ENCODE measurements at regions not wholly inside any gene's neighbourhood (a gene's known extent, or its start where the extent isn't known, plus 50 kb on each side); places are given as distances from the start of the nearest gene placed in this dataset.
A peak's percentile ranks its signal among the peaks of the same experiment; 100 is the strongest.

GRCh38 chr12:66859751-66860440 lies 181.0 kb upstream of the GRIP1 start:
- no peak for DNase-seq

- peak; percentile 22 for DNase-seq
Measured at GRCh38 chr12:66860752-66861750, 182.2 kb upstream of the GRIP1 start.

GRCh38 chr12:66862356-66862985 lies 183.6 kb upstream of the GRIP1 start:
- no peak for DNase-seq

DNA sequence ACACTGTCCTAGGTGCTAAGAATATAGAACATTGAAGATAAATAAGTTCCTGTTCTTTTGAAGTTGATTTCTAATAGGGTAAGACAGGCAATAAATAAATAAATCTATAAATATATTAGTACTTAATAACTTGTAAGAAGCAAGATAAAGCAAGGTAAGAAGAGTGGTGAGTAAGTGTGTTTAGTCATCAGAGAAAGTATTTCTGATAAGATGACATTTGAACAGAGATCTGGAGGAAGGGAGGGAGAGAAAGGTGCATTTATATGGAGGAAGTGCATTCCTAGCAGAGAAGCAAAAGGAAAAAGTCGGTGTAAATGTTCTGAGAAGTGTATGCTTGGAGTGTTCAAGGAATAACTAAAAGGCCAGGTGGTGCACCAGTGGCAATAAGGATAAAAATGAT lies 184.4 kb upstream of the GRIP1 start:
- DNase-seq, result no peak

DNA sequence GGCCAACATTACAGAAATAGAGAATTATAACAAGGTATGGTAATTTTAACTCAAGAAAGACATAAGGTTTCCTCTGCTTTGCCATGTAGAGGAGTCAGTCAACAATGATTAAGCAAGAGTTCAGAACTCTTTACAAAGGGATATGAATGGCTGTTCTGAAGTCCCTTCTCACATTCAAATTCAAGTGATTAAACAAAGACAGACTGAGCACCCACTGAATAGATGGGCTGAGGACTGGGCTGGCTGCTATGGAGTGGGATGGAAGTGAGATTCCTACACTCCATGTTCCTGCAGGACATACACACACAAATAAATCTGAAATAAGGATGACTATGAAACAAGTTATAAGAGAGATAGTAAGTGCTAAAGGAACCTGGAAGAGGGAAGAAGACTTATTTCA lies 199.0 kb upstream of the GRIP1 start:
- no peak for DNase-seq

- DNase-seq, result peak; percentile 62
Measured at GRCh38 chr12:66879409-66879808, 200.5 kb upstream of the GRIP1 start.

- no peak for DNase-seq
Measured at GRCh38 chr12:66881386-66881785, 202.5 kb upstream of the GRIP1 start.

GRCh38 chr12:66884091-66884490 lies 205.2 kb upstream of the GRIP1 start:
- DNase-seq, result no peak

- no peak for DNase-seq
Measured at GRCh38 chr12:66885115-66885875, 206.4 kb upstream of the GRIP1 start.

GRCh38 chr12:66896797-66897196 lies 217.9 kb upstream of the GRIP1 start:
- no peak for DNase-seq

GRCh38 chr12:66898700-66899469 lies 220.0 kb upstream of the GRIP1 start:
- peak; percentile 68 for DNase-seq

GRCh38 chr12:66899588-66899987 lies 220.7 kb upstream of the GRIP1 start:
- DNase-seq, result no peak

DNA sequence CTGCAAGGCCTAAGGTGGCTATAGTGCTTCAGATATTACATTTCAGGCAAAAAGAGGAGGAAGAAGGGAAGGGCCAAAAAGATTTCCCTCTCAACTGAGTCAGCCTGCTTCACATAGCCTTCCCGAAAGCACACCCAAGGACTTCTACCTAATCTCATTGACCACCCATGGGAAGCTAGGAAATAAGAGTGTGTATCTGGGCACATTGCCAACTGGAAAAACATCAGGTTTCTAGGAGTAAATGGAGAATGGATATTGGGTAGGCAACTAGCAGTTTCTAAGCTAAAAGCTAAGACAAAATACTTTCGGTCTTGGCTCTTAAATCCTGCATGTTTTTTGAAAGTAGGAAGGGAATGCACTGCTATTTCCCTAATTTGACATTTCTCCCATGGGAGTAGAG lies 221.7 kb upstream of the GRIP1 start:
- DNase-seq, result peak; percentile 68

GRCh38 chr12:66901138-66901932 lies 222.5 kb upstream of the GRIP1 start:
- no peak for DNase-seq

DNA sequence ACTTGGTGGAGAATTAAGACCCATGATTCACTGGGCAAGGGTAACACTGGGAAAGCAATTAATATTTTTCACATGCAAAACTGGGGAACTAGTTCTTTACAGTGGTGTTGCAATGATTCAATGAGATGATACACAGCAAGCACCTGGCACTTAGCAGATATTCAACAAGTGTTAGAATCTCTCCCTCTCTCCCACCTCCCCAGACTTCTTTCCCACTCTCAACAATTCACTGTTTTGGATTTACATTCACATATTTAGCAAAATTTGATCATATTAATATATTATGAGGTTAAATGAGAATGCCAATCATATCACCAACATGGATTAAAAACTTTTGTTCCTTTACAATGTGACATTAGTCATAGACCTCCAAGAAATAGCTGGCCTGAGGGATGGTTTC lies 223.1 kb upstream of the GRIP1 start:
- DNase-seq, result no peak

DNA sequence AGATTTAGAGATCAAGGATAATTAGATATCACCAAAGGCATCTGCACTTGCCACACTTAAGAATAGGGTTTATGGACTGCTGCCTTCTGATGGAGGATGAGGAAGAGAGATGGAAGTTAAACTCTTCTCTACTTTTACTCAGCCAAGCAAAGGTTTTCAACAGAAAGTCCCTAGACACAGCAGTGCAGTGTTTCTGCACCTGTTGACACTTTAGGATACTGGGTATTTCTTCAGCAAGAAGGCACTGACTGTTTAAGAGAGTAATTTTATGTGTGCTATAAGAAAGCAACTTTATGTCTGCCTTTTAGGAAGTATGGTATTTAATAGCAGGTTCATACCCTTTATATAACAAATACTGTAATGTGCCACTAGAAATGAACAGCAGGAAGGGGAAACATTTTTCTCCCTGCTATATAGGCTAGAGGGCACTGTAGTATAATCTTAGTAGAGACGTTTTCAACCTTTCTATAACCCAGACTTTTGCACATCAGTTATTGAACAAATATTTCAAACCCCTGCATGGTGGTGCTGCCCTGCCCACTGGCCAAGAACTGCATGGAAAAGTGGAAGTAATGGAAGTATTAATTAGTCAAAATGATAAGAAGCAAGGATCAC lies 225.0 kb upstream of the GRIP1 start:
- DNase-seq, result no peak

DNA sequence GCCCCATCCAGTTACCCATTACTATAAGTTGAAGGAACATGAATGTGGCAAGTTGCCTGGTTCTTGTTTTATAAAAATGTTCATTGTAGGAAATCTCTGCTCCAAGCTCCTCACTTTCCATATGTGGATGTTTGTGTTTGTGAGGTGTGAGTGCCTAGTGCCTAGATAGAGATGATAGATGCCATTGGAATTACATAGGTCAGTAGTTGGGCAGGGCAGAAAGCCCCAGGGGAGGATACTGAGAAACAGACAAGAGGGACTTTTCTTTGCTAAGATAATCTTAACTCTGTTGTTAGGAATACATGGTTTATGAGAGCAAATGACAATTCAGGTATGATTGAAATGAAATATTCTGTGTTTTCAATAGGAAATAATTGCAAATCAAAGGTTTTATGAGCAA lies 226.3 kb upstream of the GRIP1 start:
- DNase-seq, result no peak

GRCh38 chr12:66910366-66910974 lies 231.6 kb upstream of the GRIP1 start:
- no peak for DNase-seq

DNA sequence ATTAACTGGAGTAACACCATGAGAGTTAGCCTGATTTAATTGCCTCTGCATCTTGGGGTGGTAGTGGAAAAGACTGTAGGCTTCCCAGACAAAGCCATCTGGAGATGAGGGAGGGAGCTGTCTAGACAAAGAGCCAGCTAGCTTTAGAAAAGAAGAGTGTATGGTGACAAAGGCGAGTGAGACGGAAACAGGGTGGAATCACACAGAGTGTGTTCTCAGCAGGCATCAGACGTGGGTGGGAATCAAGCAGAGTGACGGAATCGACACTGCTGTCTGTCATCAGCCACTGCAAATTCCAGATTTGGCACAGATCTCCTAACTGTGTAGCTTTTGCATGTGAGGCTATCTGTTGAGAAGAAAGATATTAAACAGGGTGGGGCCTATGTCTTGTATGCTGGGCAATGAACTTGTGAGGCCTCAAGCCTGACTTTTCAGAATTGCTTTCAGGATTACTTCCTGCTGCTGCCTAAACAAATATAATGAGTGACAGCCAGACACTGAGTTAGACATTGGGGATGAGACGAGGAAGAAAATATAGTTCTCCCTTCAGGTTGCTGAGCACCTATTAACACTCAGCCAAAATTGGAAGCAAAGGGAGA lies 236.5 kb upstream of the GRIP1 start:
- DNase-seq, result no peak

- DNase-seq, result no peak
Measured at GRCh38 chr12:66916189-66916588, 237.3 kb upstream of the GRIP1 start.
